ENCODE measurements at regions not wholly inside any gene's neighbourhood (a gene's known extent, or its start where the extent isn't known, plus 50 kb on each side); places are given as distances from the start of the nearest gene placed in this dataset.

DNA sequence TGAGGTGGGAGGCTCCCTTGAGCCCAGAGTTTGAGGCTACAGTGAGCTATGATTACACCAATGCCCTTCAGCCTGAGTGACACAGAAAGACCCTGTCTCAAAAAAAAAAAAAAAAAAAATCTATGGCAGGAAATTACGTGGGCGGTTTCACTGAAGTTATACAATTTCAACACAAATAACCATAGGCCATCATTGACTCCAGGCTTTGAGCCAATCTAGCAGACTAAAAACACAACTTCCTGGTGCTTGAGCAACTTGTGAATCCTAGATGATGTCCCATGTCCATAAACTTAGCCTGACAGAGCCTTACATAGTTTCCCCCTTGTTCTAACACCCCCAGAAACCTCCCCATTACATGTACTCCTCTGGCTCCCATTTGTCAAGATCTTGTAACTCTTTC, 131.8 kb downstream of the QRSL1 start:
- no peaks in the 10 kb centered on the region for H3K36me3 ChIP-seq (ENCODE audit: insufficient read depth, low read length)
- no peak overlapping the region for H3K9ac ChIP-seq (ENCODE audit: insufficient read length)
- TF ChIP-seq POLR2AphosphoS5 (IDR thresholded peaks at IDR 0.05; ENCODE audit: borderline replicate concordance, low read depth, low read length) (no peak), EZH2 (IDR thresholded peaks at IDR 0.05) (no peak), FOXP2 (optimal IDR thresholded peaks at IDR 0.05; ENCODE audit: control extremely low read depth, extremely low read length, insufficient read depth) (no peak)
- no peaks in the 10 kb centered on the region for H3K9me3 ChIP-seq (ENCODE audit: low read depth, low read length)
- no peak for DNase-seq (ENCODE audit: low read depth, low spot score)
- H3K27ac ChIP-seq: no peak overlapping the region
- no peak overlapping the region for H3K4me3 ChIP-seq

DNA sequence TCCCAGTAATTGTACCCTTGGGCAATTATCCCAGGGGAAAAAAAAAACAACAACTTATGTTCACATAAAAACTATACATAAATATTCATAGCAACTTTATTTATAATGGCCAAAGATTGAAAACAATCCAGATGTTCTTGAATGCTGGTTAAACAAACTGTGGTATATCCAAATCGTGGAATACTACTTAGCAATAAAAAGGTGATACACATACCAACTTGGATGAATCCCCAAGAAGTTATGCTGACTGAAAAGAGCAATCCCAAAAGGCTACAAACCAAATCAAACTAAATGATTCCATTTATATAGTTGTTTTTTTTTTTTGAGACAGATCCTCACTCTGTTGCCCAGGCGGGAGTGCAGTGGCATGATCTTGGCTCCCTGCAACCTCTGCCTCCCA, 129.7 kb downstream of the QRSL1 start:
- H3K4me3 ChIP-seq: no peak overlapping the region
- TF ChIP-seq POLR2AphosphoS5 (IDR thresholded peaks at IDR 0.05; ENCODE audit: borderline replicate concordance, low read depth, low read length) (no peak), FOXP2 (optimal IDR thresholded peaks at IDR 0.05; ENCODE audit: control extremely low read depth, extremely low read length, insufficient read depth) (no peak), EZH2 (IDR thresholded peaks at IDR 0.05) (no peak)
- H3K9me3 ChIP-seq (ENCODE audit: low read depth, low read length): no peaks in the 10 kb centered on the region
- no peaks in the 10 kb centered on the region for H3K36me3 ChIP-seq (ENCODE audit: insufficient read depth, low read length)
- H3K27ac ChIP-seq: no peak overlapping the region
- no peak overlapping the region for H3K9ac ChIP-seq (ENCODE audit: insufficient read length)
- no peak for DNase-seq (ENCODE audit: low read depth, low spot score)

DNA sequence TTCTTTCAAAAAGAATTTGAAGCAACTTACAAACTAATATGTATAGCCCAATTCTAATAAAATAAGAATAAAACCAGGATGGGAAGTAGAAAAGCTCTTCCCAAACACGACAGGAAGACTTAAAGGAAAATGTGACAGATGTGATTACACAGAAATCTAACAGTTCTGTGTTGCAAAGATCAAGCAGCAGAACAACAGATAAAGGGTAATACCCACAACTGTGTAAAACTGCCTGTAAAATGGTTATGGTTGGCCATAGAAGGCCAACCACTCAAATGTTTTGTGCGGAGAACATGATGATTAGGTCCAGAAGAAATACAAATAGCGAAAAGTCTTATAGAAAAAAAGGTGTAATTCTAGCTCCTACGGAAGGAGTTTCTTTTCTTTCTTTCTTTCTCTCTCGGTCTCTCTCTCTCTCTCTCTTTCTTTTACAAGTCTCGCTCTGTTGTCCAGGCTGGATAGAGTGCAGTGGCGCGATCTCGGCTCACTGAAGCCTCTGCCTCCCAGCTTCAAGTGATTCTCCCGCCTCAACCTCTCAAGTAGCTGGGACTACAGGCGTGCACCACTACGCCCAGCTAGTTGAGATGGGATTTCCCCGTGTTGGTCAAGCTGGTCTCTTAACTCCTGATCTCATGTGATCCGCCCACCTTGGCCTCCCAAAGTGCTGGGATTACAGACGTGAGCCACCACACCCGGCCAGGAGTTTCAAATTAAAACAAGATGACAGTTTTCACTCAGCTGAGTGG, 128.5 kb downstream of the QRSL1 start:
- Histone ChIP-seq H3K27ac (no peak overlapping the region), H3K9ac (ENCODE audit: insufficient read length) (no peak overlapping the region), H3K9me3 (ENCODE audit: low read depth, low read length) (no peaks in the 10 kb centered on the region), H3K4me3 (no peak overlapping the region), H3K36me3 (ENCODE audit: insufficient read depth, low read length) (no peaks in the 10 kb centered on the region)
- no peak for DNase-seq (ENCODE audit: low read depth, low spot score)
- TF ChIP-seq FOXP2 (optimal IDR thresholded peaks at IDR 0.05; ENCODE audit: control extremely low read depth, extremely low read length, insufficient read depth) (no peak), POLR2AphosphoS5 (IDR thresholded peaks at IDR 0.05; ENCODE audit: borderline replicate concordance, low read depth, low read length) (no peak), EZH2 (IDR thresholded peaks at IDR 0.05) (no peak)

DNA sequence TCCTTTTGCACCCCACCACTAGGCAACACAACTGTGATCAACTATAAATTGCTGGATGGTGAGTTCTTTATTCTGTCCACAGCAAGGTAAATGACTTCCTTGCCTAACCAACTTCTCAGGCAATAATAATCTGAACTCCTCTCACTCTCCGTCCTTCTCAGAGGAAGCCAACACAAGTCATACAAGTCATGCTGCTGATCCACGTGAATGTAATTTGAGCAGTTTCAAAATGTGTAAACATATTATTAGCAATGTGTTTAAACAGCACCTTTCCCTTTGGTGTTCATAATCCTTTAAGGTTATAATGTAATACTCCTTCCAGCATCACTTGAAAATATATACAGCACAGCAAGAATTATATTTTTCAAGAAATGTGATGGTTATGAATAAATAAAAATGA, 127.9 kb downstream of the QRSL1 start:
- H3K36me3 ChIP-seq (ENCODE audit: insufficient read depth, low read length): no peaks in the 10 kb centered on the region
- no peak overlapping the region for H3K4me3 ChIP-seq
- DNase-seq (ENCODE audit: low read depth, low spot score): no peak
- H3K9me3 ChIP-seq (ENCODE audit: low read depth, low read length): no peaks in the 10 kb centered on the region
- no peak for TF ChIP-seq POLR2AphosphoS5 (IDR thresholded peaks at IDR 0.05; ENCODE audit: borderline replicate concordance, low read depth, low read length)
- H3K27ac ChIP-seq: no peak overlapping the region
- no peak overlapping the region for H3K9ac ChIP-seq (ENCODE audit: insufficient read length)

DNA sequence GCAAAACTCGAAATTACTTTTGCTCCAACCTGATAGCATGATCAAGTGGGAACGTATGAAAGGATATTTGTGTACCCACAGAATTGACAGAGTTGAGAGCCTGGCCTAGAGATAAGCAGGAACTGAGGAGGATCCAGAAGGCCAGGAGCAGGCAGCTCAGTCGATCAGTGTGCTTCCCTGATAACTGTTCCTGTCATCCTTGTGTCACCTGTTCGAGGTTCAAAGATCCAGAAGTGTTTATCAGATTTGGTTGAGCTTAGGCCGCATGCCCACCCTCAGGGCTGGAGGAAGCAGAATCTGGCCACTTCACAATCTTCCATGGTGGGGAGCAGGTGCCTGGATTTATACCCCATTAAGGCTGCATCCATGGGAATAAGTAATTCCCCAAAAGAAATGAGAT, 124.8 kb downstream of the QRSL1 start:
- TF ChIP-seq FOXP2 (optimal IDR thresholded peaks at IDR 0.05; ENCODE audit: control extremely low read depth, extremely low read length, insufficient read depth) (no peak), POLR2AphosphoS5 (IDR thresholded peaks at IDR 0.05; ENCODE audit: borderline replicate concordance, low read depth, low read length) (no peak), EZH2 (IDR thresholded peaks at IDR 0.05) (no peak)
- no peaks in the 10 kb centered on the region for H3K36me3 ChIP-seq (ENCODE audit: insufficient read depth, low read length)
- H3K27ac ChIP-seq: no peak overlapping the region
- no peak overlapping the region for H3K9ac ChIP-seq (ENCODE audit: insufficient read length)
- no peak for DNase-seq (ENCODE audit: low read depth, low spot score)
- H3K4me3 ChIP-seq: no peak overlapping the region
- no peaks in the 10 kb centered on the region for H3K9me3 ChIP-seq (ENCODE audit: low read depth, low read length)

DNA sequence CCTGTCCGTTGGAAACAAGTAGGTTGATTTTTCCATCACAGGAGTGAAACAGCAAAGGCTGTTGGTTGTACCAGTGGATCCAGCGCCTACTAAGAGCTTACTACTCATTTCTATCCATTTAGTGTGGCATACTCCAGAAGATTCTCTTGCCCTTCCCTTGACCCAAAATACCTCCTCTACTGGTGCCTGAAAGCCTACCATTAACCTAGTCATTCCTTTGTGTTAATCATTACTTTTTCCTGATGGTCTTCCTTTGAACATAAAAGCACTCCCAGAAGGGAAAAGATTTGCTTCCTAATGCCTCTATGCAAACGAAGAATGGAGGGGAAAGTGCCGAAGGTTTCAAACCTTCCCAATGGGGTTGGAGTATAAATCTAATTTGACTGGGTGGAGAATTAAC, 123.3 kb downstream of the QRSL1 start:
- no peaks in the 10 kb centered on the region for H3K9me3 ChIP-seq (ENCODE audit: low read depth, low read length)
- no peak overlapping the region for H3K27ac ChIP-seq
- TF ChIP-seq FOXP2 (optimal IDR thresholded peaks at IDR 0.05; ENCODE audit: control extremely low read depth, extremely low read length, insufficient read depth) (no peak), EZH2 (IDR thresholded peaks at IDR 0.05) (no peak), POLR2AphosphoS5 (IDR thresholded peaks at IDR 0.05; ENCODE audit: borderline replicate concordance, low read depth, low read length) (no peak)

DNA sequence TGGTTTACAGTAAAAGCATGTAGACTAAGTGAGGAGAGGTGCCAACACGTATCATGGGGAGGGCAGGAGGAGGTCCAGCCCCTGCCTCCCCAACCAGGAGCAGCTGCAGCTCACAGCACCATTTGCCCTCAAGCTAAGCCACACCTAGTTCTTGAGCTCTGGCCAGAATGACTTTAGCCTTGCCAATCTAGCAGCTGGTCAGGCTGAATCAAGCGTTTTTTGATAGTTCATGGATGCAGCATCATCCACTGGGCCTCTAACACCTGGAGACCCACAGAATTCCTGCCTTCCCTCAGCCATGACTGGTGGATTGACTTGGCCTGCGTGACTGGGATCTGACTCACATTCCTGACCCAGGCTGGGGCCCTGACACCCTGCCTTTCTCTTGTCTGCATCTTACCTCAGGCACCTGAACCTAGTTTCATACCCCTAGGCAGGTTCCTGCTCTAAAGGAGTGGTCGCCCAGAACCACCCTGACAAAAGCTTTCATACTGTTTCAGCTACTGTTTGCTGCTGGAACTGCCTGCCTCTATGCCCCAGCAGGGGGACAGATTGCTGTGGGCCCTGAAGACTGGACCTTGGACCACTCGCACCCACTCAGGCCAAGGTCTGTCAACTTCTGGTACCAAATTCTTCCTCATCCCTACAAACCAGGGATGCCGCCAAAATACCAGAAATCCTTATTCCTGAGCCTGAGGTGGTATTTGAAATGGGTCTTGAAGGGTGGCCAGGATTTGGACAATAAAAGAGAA, 122.3 kb downstream of the QRSL1 start:
- no peak overlapping the region for H3K4me3 ChIP-seq
- H3K27ac ChIP-seq: no peak overlapping the region
- DNase-seq (ENCODE audit: low read depth, low spot score): no peak
- no peaks in the 10 kb centered on the region for H3K9me3 ChIP-seq (ENCODE audit: low read depth, low read length)
- no peak for TF ChIP-seq POLR2AphosphoS5 (IDR thresholded peaks at IDR 0.05; ENCODE audit: borderline replicate concordance, low read depth, low read length)
- no peak for TF ChIP-seq EZH2 (IDR thresholded peaks at IDR 0.05)
- TF ChIP-seq FOXP2 (optimal IDR thresholded peaks at IDR 0.05; ENCODE audit: control extremely low read depth, extremely low read length, insufficient read depth): no peak
- H3K9ac ChIP-seq (ENCODE audit: insufficient read length): no peak overlapping the region
- H3K36me3 ChIP-seq (ENCODE audit: insufficient read depth, low read length): no peaks in the 10 kb centered on the region

More for the DNA sequence above, 123.3 kb downstream of the QRSL1 start:
- no peak for DNase-seq (ENCODE audit: low read depth, low spot score)
- H3K4me3 ChIP-seq: no peak overlapping the region
- no peaks in the 10 kb centered on the region for H3K36me3 ChIP-seq (ENCODE audit: insufficient read depth, low read length)
- no peak overlapping the region for H3K9ac ChIP-seq (ENCODE audit: insufficient read length)

DNA sequence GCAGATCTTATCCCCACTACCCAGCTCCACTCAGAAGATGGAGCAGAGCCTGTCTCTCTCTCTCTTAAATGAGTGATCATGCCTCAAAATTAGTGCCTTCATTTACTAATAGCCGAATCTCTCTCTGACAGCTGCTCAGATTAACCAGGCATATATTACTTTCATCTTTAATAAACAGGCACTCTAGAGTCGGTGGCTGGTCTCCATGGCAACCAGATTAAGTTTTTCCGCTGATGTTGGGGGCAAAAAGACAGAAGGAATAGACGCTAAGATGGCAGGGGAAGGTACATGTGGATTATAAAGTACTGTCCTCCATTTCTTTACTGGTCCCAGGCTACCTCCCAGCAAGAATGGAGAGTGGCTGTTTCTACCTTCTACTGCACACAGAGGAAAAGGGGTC, 121.6 kb downstream of the QRSL1 start:
- H3K9ac ChIP-seq (ENCODE audit: insufficient read length): no peak overlapping the region
- no peak overlapping the region for H3K27ac ChIP-seq
- TF ChIP-seq EZH2 (IDR thresholded peaks at IDR 0.05): no peak
- TF ChIP-seq FOXP2 (optimal IDR thresholded peaks at IDR 0.05; ENCODE audit: control extremely low read depth, extremely low read length, insufficient read depth): no peak
- no peak for TF ChIP-seq POLR2AphosphoS5 (IDR thresholded peaks at IDR 0.05; ENCODE audit: borderline replicate concordance, low read depth, low read length)
- H3K36me3 ChIP-seq (ENCODE audit: insufficient read depth, low read length): no peaks in the 10 kb centered on the region
- DNase-seq (ENCODE audit: low read depth, low spot score): no peak
- no peaks in the 10 kb centered on the region for H3K9me3 ChIP-seq (ENCODE audit: low read depth, low read length)
- no peak overlapping the region for H3K4me3 ChIP-seq
